ENCODE measurements at regions not wholly inside any gene's neighbourhood (a gene's known extent, or its start where the extent isn't known, plus 50 kb on each side); places are given as distances from the start of the nearest gene placed in this dataset.
"Not testable (repeated sequence)": the region's sequence is repeated elsewhere in the genome, so short reads cannot be mapped to it uniquely, and the experiment has no call there.

GRCh38 chr1:95663530-95663929 is 429.5 kb downstream of the RWDD3 start:
- not testable (repeated sequence) for DNase-seq (ENCODE audit: low read depth, low spot score)

GRCh38 chr1:95668165-95668564 is 434.2 kb downstream of the RWDD3 start:
- DNase-seq (ENCODE audit: low read depth, low spot score), result no peak

DNA sequence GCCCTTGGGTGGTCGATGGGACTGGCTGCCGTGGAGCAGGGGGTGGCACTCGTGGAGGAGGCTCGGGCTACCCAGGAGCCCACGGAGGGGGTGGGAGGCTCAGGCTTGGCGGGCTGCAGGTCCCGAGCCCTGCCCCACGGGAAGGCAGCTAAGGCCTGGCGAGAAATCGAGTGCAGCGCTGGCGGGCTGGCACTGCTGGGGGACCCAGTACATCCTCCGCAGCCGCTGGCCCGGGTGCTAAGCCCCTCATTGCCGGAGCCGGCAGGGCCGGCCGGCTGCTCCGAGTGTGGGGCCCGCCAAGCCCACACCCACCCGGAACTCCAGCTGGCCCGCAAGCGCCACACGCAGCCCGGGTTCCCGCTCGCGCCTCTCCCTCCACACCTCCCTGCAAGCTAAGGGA is 435.6 kb downstream of the RWDD3 start:
- DNase-seq (ENCODE audit: low read depth, low spot score), result not testable (repeated sequence)

DNA sequence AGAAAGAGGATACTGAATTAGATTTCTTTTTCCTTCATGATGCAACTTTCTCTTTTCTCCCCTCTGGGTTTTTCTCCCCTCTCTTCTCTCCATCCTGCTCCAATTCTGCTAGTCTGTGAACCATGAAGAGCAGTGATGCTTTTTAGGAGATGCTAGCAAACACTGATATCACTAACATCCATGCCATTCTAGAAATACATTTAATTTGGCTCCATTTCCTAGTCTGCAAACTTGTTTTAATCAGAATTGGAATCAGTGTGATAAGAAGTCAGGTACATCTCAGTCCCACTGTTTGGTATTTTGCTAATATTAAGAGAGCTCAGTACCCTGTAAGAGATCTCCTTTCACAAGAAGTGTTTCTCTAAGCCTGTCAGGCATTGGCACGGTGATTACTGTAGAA is 437.1 kb downstream of the RWDD3 start:
- DNase-seq (ENCODE audit: low read depth, low spot score), result no peak

- no peak for DNase-seq (ENCODE audit: low read depth, low spot score)
Observed at GRCh38 chr1:95679262-95679661, 445.3 kb downstream of the RWDD3 start.

- DNase-seq (ENCODE audit: low read depth, low spot score), result no peak
Observed at GRCh38 chr1:95685081-95685480, 451.1 kb downstream of the RWDD3 start.

GRCh38 chr1:95686217-95686616 is 452.2 kb downstream of the RWDD3 start:
- no peak for DNase-seq (ENCODE audit: low read depth, low spot score)

DNA sequence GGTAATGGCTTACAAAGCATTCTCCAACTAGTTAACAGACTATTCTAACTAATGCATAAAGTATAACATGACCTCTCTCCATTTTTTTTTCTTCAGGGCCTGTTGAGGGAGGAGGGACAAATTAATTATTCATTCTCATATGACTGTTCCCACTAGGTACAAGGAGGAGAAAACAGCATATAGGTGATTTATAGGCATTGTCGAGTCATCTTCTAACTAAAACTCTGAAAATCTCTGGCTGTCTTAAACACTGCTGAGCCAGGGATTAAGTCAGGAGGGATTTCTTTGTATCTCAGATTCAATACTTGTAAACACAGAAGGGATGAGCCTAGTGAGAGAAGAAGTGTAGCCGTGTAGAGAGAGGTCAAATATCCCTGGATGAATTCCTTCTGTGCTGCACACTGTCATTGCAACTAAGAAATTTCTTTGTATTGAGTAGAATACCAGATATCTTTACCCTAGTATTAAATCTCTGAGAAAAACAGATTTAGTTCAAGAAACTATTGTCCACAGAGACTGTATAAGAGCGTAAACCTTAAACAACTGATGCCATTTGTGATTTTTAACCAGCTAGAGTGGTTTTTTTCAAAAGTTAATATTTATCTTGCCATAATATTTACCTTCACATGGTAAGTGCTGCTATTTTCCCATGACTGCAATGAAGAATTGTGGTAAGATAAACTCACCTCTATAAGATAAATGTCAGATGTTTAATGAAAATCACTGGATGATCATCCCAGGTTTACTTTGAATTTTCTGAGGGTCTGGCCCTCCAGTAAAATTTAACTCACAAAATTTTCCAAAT is 465.3 kb downstream of the RWDD3 start:
- DNase-seq (ENCODE audit: low read depth, low spot score), result no peak

DNA sequence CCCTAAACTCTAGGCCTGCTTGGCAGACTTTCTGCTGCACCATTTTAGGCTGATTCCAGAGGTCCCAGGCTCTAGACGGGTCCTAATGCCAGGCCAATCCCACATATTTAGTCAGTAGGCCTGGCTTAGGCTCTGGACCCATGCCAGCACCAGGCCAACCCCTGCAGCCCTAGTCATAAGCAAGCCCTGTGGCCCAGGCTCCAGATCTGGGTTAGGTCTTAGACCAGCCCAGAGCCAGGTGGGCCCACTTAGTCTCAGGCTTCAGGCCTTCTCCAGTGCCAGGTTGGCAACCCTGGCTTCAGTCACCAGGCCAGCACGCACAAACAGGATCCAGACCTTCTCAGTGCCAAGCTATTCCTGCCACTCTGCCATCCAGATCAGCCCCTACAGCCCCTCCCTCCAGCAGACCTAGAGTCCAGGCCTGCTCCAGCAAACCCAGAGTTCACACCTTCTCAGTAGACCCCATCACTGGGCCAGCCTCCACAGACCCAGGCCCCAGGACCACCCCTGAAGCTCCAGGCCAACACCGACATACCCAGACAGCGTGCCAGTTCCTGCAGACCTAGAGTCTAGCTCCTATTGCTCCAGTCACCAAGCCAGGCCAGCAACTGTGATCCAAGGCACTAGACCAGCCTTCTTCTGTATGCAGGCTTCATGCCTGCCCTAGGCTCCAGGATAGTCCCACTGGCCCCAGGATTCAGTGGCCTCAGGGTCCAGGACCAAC is 467.6 kb downstream of the RWDD3 start:
- DNase-seq (ENCODE audit: low read depth, low spot score), result no peak

DNA sequence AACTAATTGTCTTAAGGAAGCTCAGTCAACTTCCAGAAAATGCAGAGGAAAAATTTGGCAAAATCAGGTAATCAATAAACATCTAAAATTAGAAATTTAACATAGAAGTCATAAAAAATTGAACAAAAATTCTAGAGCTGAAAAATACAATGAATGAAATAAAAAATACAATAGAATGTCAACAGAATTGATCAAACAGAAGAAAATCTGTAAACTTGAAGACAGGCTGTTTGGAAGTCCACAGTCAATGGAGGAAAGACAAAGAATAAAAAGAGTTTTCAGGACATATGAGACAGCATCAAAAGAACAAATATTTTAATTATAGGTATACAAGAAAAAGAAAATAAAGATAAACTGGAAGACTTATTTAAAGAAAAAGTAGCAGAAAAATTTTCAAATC is 469.0 kb downstream of the RWDD3 start:
- DNase-seq (ENCODE audit: low read depth, low spot score), result no peak

DNA sequence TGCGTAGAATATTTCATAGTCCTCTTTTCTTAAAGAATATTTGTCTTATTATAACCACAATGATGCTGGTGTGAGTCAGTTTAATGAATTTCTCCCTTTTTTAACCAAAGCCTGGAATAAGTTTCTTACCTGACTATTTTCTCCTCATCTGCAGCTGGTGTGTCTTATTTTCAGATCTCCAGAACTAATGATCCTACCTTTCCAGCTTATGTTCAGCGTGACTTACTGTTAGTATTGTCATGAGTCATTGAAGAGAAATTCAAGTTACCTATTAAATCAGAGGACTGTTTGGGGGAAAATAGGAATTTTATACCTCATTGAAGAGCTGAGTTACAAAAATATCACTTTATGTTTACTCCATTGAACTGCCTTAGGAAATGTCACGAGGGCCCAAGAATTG is 482.1 kb downstream of the RWDD3 start:
- no peak for DNase-seq (ENCODE audit: low read depth, low spot score)

- DNase-seq (ENCODE audit: low read depth, low spot score), result no peak
Observed at GRCh38 chr1:95716550-95716949, 482.5 kb downstream of the RWDD3 start.

DNA sequence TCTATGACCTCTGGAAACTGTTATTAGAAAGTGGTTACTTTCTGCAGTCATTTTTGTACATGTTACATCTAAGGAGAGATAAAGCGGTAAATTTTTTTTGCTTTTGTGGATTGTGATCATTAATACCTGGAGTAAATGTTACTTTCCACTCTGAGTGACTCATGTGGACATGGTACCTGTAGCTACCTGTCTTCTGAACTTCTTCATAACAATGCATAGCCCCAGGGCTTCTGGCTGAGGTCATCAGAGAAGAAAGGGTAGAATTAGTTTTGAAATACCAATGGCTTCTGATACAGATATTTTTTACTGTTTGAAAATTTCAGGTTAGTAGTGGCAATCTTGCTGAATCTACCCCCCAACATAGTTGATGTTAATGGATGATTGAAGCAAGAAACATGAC is 489.3 kb downstream of the RWDD3 start:
- no peak for DNase-seq (ENCODE audit: low read depth, low spot score)

- DNase-seq (ENCODE audit: low read depth, low spot score), result no peak
Observed at GRCh38 chr1:95728841-95729240, 494.8 kb downstream of the RWDD3 start.

DNA sequence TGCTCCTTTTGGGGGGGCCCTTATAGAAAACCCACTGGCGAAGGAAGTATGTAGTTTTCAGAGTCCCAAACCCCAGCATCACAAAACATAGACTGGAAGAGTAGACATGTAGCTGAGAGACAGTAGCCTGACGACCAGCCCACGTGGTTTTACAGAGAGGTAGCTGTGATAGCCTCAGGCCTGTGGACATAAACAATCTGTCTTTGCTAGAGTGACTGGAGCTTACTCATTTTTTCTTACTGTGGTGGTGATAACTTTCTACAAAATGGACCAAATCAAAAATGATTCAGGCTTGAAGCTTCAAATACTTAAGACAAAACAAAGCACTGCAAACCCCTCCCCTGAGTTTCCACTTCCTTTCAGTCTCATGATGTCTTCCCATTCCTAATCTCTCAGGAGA is 497.0 kb downstream of the RWDD3 start:
- DNase-seq (ENCODE audit: low read depth, low spot score), result no peak

DNA sequence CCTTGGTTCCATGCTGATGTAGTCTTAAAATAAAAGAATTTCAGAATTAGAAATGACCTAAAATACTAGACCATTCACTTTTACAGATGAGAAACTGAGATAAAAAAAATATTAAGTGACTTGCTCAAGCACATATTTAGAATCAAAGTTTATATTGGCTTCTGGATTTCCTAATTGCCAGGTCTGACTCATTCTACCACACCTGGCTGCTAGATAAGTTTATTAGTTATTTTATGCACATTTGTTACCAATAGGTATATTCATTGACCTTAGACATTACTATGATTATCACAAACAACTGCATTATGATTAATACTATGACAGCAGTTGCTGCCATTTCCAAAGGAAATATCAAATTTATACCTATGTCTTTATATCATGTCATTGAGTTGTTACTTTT is 497.5 kb downstream of the RWDD3 start:
- DNase-seq (ENCODE audit: low read depth, low spot score), result no peak

DNA sequence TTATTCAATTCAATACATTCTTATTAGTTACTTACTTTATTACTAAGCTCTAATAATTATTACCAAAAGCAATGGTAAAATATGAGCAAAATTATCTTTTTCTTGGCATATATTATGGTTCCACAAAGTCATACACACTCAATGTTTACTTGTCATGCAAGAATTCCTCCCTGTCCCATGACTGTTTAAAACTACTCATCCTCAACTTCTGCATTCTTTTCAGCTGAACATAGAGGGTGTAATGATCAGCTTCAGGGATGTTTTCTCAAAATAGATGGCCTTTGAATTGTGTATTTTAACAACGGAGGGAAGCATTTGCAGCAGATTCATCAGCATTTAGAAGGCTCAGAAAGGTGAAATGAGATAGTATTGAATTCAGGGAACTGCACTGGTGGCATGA is 499.0 kb downstream of the RWDD3 start:
- no peak for DNase-seq (ENCODE audit: low read depth, low spot score)

- DNase-seq (ENCODE audit: low read depth, low spot score), result no peak
Observed at GRCh38 chr1:95733671-95734070, 499.7 kb downstream of the RWDD3 start.

GRCh38 chr1:95734560-95734959 is 500.6 kb downstream of the RWDD3 start:
- no peak for DNase-seq (ENCODE audit: low read depth, low spot score)

GRCh38 chr1:95742591-95743089 is 508.6 kb downstream of the RWDD3 start:
- no peak for DNase-seq (ENCODE audit: low read depth, low spot score)

- no peak for DNase-seq (ENCODE audit: low read depth, low spot score)
Observed at GRCh38 chr1:95744731-95745130, 510.7 kb downstream of the RWDD3 start.

DNA sequence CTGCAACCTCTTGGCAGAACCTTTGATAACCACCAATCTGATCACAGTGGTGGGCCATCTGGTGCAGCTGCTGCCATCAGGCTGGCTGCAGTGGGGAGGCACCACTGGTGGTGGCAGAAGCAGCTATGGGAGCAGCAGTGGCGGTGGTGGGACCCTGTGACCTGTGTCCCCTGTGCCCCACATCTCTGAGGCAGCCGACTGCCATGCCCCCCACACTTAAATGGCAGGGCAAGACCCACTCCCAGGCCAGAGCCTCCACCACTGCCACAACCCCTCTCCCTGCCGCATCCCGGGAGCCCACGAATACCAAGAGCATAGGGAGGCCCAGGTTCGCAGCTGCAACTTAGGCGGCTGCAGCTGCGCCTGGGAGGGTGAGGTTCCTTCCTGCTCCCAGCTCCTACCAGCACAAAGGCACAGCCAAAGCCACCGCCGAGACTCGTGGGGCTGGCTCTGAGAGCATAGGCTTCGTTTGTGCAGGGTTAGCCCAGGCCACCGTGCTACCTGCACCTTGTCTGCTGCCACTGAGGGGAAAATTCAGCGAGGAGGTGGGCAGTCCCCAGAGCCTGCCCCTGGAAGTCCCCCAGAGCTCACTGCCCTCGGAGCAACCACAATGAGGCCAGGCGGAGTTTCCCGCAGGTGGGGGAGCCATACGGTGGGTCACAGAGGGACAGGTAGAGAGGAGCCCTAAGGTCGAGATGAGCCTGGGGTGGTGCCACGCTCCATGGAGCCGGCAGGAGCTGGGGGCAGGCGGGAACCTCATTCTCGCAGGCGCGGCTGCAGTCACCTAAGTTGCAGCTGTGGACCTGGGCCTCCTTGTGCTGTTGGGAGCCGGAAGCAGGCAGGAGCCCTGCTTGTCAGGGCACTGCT is 518.7 kb downstream of the RWDD3 start:
- no peak for DNase-seq (ENCODE audit: low read depth, low spot score)
